Hepatocyte (in vitro differentiated cells): ENCODE measurements at regions not wholly inside any gene's neighbourhood (a gene's known extent, or its start where the extent isn't known, plus 50 kb on each side); places are given as distances from the start of the nearest gene placed in this dataset.

Source experiments
- DNase-seq: peaks from one replicate; pipeline ENCODE4 v3.0.0-alpha.2; 2016; ENCODE audit warnings: low spot score
- H2AFZ ChIP-seq: fragments of 200-600 bp; sonication (generic); 2 replicates; pipeline ENCODE4 v1.6.0; 2016; ENCODE audit warnings: antibody characterized with exemption, mild to moderate bottlenecking
- H3K27ac ChIP-seq: fragments of 200-600 bp; sonication (generic); 2 replicates; pipeline ENCODE4 v1.5.1; 2016; ENCODE audit warnings: mild to moderate bottlenecking
- H3K27me3 ChIP-seq: fragments of 200-600 bp; sonication (generic); 2 replicates; pipeline ENCODE4 v1.6.1; 2016
- H3K36me3 ChIP-seq: fragments of 200-600 bp; sonication (generic); replicated peaks from 2 replicates; pipeline ENCODE4 v1.5.1; 2016; ENCODE audit warnings: low read depth; ENCODE audit not compliant: insufficient read depth
- H3K4me1 ChIP-seq: fragments of 200-600 bp; sonication (generic); 2 replicates; pipeline ENCODE4 v1.5.1; 2016; ENCODE audit warnings: mild to moderate bottlenecking, moderate library complexity; ENCODE audit not compliant: insufficient read depth
- H3K4me2 ChIP-seq: fragments of 200-600 bp; sonication (generic); 2 replicates; pipeline ENCODE4 v1.6.0; 2016
- H3K4me3 ChIP-seq: fragments of 200-600 bp; sonication (generic); 2 replicates; pipeline ENCODE4 v1.5.1; 2016; ENCODE audit warnings: mild to moderate bottlenecking
- H3K79me2 ChIP-seq: fragments of 200-600 bp; sonication (generic); 2 replicates; pipeline ENCODE4 v1.6.0; 2017; ENCODE audit warnings: mild to moderate bottlenecking
- H3K9me2 ChIP-seq: fragments of 200-600 bp; sonication (generic); replicated peaks from 2 replicates; pipeline ENCODE4 v1.6.0; 2017; ENCODE audit warnings: mild to moderate bottlenecking; ENCODE audit not compliant: insufficient read depth
- H3K9me3 ChIP-seq: fragments of 200-600 bp; sonication (generic); 2 replicates; pipeline ENCODE4 v1.5.1; 2016; ENCODE audit warnings: low read depth, mild to moderate bottlenecking
- H4K20me1 ChIP-seq: fragments of 200-600 bp; sonication (generic); 2 replicates; pipeline ENCODE4 v1.6.0; 2016; ENCODE audit warnings: mild to moderate bottlenecking; ENCODE audit not compliant: insufficient read depth, poor library complexity, severe bottlenecking
- CTCF ChIP-seq: fragments of 200-600 bp; sonication (generic); IDR thresholded peaks from 2 replicates; pipeline ENCODE4 v1.5.1; 2016; ENCODE audit warnings: antibody characterized with exemption, mild to moderate bottlenecking; ENCODE audit not compliant: poor library complexity
- EZH2 ChIP-seq: fragments of 200-600 bp; sonication (generic); IDR thresholded peaks from 2 replicates; pipeline ENCODE4 v1.6.1; 2016; ENCODE audit warnings: antibody characterized with exemption, mild to moderate bottlenecking, borderline replicate concordance
- EZH2phosphoT487 ChIP-seq: fragments of 200-600 bp; sonication (generic); IDR thresholded peaks from one replicate; pipeline ENCODE4 v1.6.1; 2018; ENCODE audit warnings: antibody characterized with exemption, mild to moderate bottlenecking, low read depth, moderate library complexity; ENCODE audit not compliant: unreplicated experiment, severe bottlenecking
- WGBS: methylation state at CpG from one replicate; pipeline ENCODE4 v1.1.6; 2016; ENCODE audit warnings: low lambda C conversion rate; ENCODE audit errors: missing lambda C conversion rate; 5-methylcytosine and 5-hydroxymethylcytosine counted together

- 69% methylated on average over 4 of the region's 4 CpGs for WGBS
- no peaks in the 10 kb centered on the region for H4K20me1 ChIP-seq
- TF ChIP-seq EZH2 (no peak), CTCF (no peak)
- no peaks in the 10 kb centered on the region for H3K9me3 ChIP-seq
- no peak overlapping the region for H3K27ac ChIP-seq
- no peaks in the 10 kb centered on the region for H3K27me3 ChIP-seq
- no peak overlapping the region for H3K4me3 ChIP-seq
- no peaks in the 10 kb centered on the region for H3K9me2 ChIP-seq
- H3K36me3 ChIP-seq, result no peaks in the 10 kb centered on the region
- H3K79me2 ChIP-seq, result no peaks in the 10 kb centered on the region
- no peak overlapping the region for H2AFZ ChIP-seq
- DNase-seq, result no peak
- no peak overlapping the region for H3K4me2 ChIP-seq
- no peaks in the 10 kb centered on the region for H3K4me1 ChIP-seq
Observed at GRCh38 chr4:181905708-181906107, 337.5 kb upstream of the TENM3 start.

- H3K4me2 ChIP-seq, result no peak overlapping the region
- H3K9me3 ChIP-seq, result no peaks in the 10 kb centered on the region
- no peaks in the 10 kb centered on the region for H3K9me2 ChIP-seq
- no peaks in the 10 kb centered on the region for H3K36me3 ChIP-seq
- H3K79me2 ChIP-seq, result no peaks in the 10 kb centered on the region
- no peaks in the 10 kb centered on the region for H4K20me1 ChIP-seq
- H3K4me1 ChIP-seq, result no peaks in the 10 kb centered on the region
- TF ChIP-seq CTCF, result no peak
- no peak for TF ChIP-seq EZH2
- TF ChIP-seq EZH2phosphoT487, result no peak
- no peak overlapping the region for H3K27ac ChIP-seq
- H2AFZ ChIP-seq, result no peak overlapping the region
- no peaks in the 10 kb centered on the region for H3K27me3 ChIP-seq
- no peak overlapping the region for H3K4me3 ChIP-seq
- no peak for DNase-seq
- 74% methylated on average over 1 of the region's 1 CpG for WGBS
Observed at GRCh38 chr4:181908168-181908567, 335.0 kb upstream of the TENM3 start.

GRCh38 chr4:181909368-181909767 lies 333.8 kb upstream of the TENM3 start:
- Histone ChIP-seq H3K36me3 (no peaks in the 10 kb centered on the region), H3K4me2 (no peak overlapping the region), H3K9me2 (no peaks in the 10 kb centered on the region), H4K20me1 (no peaks in the 10 kb centered on the region), H3K79me2 (no peaks in the 10 kb centered on the region), H2AFZ (no peak overlapping the region), H3K4me3 (no peak overlapping the region), H3K27me3 (no peaks in the 10 kb centered on the region), H3K4me1 (no peaks in the 10 kb centered on the region), H3K9me3 (no peaks in the 10 kb centered on the region), H3K27ac (no peak overlapping the region)
- no peak for TF ChIP-seq CTCF
- no peak for TF ChIP-seq EZH2phosphoT487
- no peak for TF ChIP-seq EZH2
- peak; percentile 55 for DNase-seq
- 68% methylated on average over 6 of the region's 6 CpGs for WGBS

- no peaks in the 10 kb centered on the region for H3K27me3 ChIP-seq
- DNase-seq, result peak; percentile 28
- WGBS, result 20% methylated on average over 2 of the region's 2 CpGs
- no peaks in the 10 kb centered on the region for H3K9me3 ChIP-seq
- H4K20me1 ChIP-seq, result no peaks in the 10 kb centered on the region
- no peak overlapping the region for H2AFZ ChIP-seq
- H3K79me2 ChIP-seq, result no peaks in the 10 kb centered on the region
- no peaks in the 10 kb centered on the region for H3K9me2 ChIP-seq
- H3K27ac ChIP-seq, result no peak overlapping the region
- H3K4me1 ChIP-seq, result no peaks in the 10 kb centered on the region
- H3K4me2 ChIP-seq, result no peak overlapping the region
- no peak overlapping the region for H3K4me3 ChIP-seq
- TF ChIP-seq EZH2, result no peak
- TF ChIP-seq CTCF, result peak; percentile 5
- no peaks in the 10 kb centered on the region for H3K36me3 ChIP-seq
Observed at GRCh38 chr4:181911420-181911819, 331.8 kb upstream of the TENM3 start.
